ENCODE measurements at regions not wholly inside any gene's neighbourhood (a gene's known extent, or its start where the extent isn't known, plus 50 kb on each side); places are given as distances from the start of the nearest gene placed in this dataset.

GRCh38 chr2:17363846-17364245, 154.4 kb downstream of the RAD51AP2 start:
- TF ChIP-seq CTCF (IDR thresholded peaks at IDR 0.05) (no peak), EZH2 (IDR thresholded peaks at IDR 0.05; ENCODE audit: borderline replicate concordance, insufficient read depth, low read depth, low read length, poor library complexity, severe bottlenecking) (no peak)
